ENCODE measurements at regions not wholly inside any gene's neighbourhood (a gene's known extent, or its start where the extent isn't known, plus 50 kb on each side); places are given as distances from the start of the nearest gene placed in this dataset.

DNA sequence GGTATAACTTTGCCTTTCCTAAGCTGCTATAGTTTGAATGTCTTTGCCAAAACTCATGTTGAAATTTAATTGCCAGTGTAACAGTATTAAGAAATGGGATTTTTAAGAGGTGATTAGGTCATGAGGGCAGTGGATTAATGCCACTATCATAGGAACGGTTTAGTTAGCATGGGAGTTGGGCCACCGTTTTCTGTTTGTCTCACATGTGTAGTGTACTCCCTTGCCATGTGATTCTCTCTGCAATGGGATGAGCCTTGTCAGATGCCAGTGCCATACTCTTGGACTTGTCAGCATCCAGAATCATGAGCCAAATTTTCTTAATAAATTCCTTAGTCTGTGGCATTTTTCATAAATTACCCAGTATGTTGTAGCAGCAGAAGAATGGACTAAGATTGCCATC, 388.9 kb upstream of the RGPD4 start:
- no peak overlapping the region for H3K4ac ChIP-seq (ENCODE audit: low read depth, low read length)
- H2BK120ac ChIP-seq (ENCODE audit: low read depth, low read length, poor library complexity, severe bottlenecking): no peak overlapping the region
- no CpG with 5 or more reads among the region's 2 CpGs for whole genome bisulfite sequencing (ENCODE audit: extremely low coverage, insufficient read length, low lambda C conversion rate)
- no peak overlapping the region for H3K14ac ChIP-seq (ENCODE audit: insufficient read depth, low read length)
- no peak overlapping the region for H3K4me2 ChIP-seq (ENCODE audit: insufficient read depth, insufficient read length, low read length)
- no peaks in the 10 kb centered on the region for H3K23me2 ChIP-seq (ENCODE audit: insufficient read length, low read depth, low read length, poor library complexity, severe bottlenecking)
- H3K27me3 ChIP-seq (ENCODE audit: insufficient read depth, low read length): no peaks in the 10 kb centered on the region
- no peak overlapping the region for H3K27ac ChIP-seq (ENCODE audit: insufficient read length, low read depth, low read length)
- no peak overlapping the region for H2BK15ac ChIP-seq (ENCODE audit: low read depth, low read length)
- no peaks in the 10 kb centered on the region; a peak in 1 of 5 replicates for H3K9me3 Mint-ChIP-seq
- no peaks in the 10 kb centered on the region for H4K20me1 ChIP-seq (ENCODE audit: control insufficient read depth, insufficient read depth, insufficient read length)
- no peak overlapping the region for H3K23ac ChIP-seq (ENCODE audit: insufficient read length, low read depth, low read length)
- H3K79me1 ChIP-seq (ENCODE audit: insufficient read depth, low read depth, low read length, poor library complexity, severe bottlenecking): no peaks in the 10 kb centered on the region
- H2BK5ac ChIP-seq (ENCODE audit: insufficient read length, low read length): no peak overlapping the region
- H3K36me3 Mint-ChIP-seq (ENCODE audit: insufficient read depth in 1 of 3, low read depth in 3 of 3): no peaks in the 10 kb centered on the region
- H3T11ph ChIP-seq (ENCODE audit: low read length): no peak overlapping the region
- TF ChIP-seq, protein P1, sequence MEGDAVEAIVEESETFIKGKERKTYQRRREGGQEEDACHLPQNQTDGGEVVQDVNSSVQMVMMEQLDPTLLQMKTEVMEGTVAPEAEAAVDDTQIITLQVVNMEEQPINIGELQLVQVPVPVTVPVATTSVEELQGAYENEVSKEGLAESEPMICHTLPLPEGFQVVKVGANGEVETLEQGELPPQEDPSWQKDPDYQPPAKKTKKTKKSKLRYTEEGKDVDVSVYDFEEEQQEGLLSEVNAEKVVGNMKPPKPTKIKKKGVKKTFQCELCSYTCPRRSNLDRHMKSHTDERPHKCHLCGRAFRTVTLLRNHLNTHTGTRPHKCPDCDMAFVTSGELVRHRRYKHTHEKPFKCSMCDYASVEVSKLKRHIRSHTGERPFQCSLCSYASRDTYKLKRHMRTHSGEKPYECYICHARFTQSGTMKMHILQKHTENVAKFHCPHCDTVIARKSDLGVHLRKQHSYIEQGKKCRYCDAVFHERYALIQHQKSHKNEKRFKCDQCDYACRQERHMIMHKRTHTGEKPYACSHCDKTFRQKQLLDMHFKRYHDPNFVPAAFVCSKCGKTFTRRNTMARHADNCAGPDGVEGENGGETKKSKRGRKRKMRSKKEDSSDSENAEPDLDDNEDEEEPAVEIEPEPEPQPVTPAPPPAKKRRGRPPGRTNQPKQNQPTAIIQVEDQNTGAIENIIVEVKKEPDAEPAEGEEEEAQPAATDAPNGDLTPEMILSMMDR (conservative IDR thresholded peaks at IDR 0.05): no peak
- no peak overlapping the region for H4K5ac ChIP-seq (ENCODE audit: insufficient read length, low read depth, low read length)
- DNase-seq: no peak
- H4K91ac ChIP-seq (ENCODE audit: insufficient read length, low read depth, low read length): no peak overlapping the region
- no peak overlapping the region for H3K27ac Mint-ChIP-seq
- H3K4me1 Mint-ChIP-seq: no peaks in the 10 kb centered on the region
- no peaks in the 10 kb centered on the region for H3K9me3 ChIP-seq (ENCODE audit: control insufficient read depth, low read depth, low read length)
- no peaks in the 10 kb centered on the region for H3K79me2 ChIP-seq (ENCODE audit: insufficient read depth, low read length)
- H3K4me3 Mint-ChIP-seq: no peak overlapping the region
- no peaks in the 10 kb centered on the region for H3K4me1 ChIP-seq (ENCODE audit: insufficient read depth, low read length)
- H3K27me3 Mint-ChIP-seq (ENCODE audit: low read depth): no peaks in the 10 kb centered on the region
- no peak overlapping the region for H2AK5ac ChIP-seq (ENCODE audit: insufficient read length, low read length)
- H2AFZ ChIP-seq (ENCODE audit: low read length): no peak overlapping the region
- no peak overlapping the region for H4K8ac ChIP-seq (replicated peaks; ENCODE audit: insufficient read length, low read depth, low read length)
- no peak overlapping the region for H3K56ac ChIP-seq (ENCODE audit: insufficient read length, low read depth, low read length)
- no peak overlapping the region for H3K18ac ChIP-seq (ENCODE audit: insufficient read length, low read depth, low read length)
- H2BK12ac ChIP-seq (ENCODE audit: insufficient read length, low read depth, low read length): no peak overlapping the region
- H3K9ac ChIP-seq (ENCODE audit: extremely low read depth, insufficient read length, low read length): no peak overlapping the region
- no peak overlapping the region for H2BK20ac ChIP-seq (ENCODE audit: low read depth, low read length, poor library complexity, severe bottlenecking)

Measured in H9 (cell line).